HepG2 (cell line): ENCODE measurements at regions not wholly inside any gene's neighbourhood (a gene's known extent, or its start where the extent isn't known, plus 50 kb on each side); places are given as distances from the start of the nearest gene placed in this dataset.

ENCODE experiments used
- ATAC-seq: fragments of 200-7000 bp; cut with Tn5 transposase; 3 replicates; pipeline ENCODE4 v1.9.1; 2020; ENCODE audit warnings: mild to moderate bottlenecking, moderate library complexity
- BruUV-seq: library from RNA; stranded (reverse); fragments of 400-500 nt; replicated peaks from 2 replicates; lab custom pipeline; 2021; lab: Mats Ljungman, UMichigan
- CTCF ChIA-PET: fragments of 300-600 bp; formaldehyde crosslinking; extraction: SDS; loops from one replicate; lab custom pipeline; 2021; ENCODE audit warnings: low total read pairs, inconsistent platforms, low intra/inter-chr PET ratio; lab: Yijun Ruan, JAX
- POLR2A ChIA-PET: fragments of 350-600 bp; sonication (Branson Sonifier 250); formaldehyde crosslinking; loops from one replicate; lab custom pipeline; 2020; ENCODE audit warnings: antibody characterized with exemption, inconsistent platforms; lab: Yijun Ruan, JAX
- DNase-seq: peaks from one replicate; pipeline ENCODE4 v3.0.0-alpha.2; 2015; ENCODE audit warnings: low spot score
- FAIRE-seq: peaks from 3 replicates; lab custom pipeline; 2011; peaks lifted over from hg19 to GRCh38; lab: Jason Lieb, UNC
- H2AFZ ChIP-seq: one replicate; pipeline ENCODE4 v1.6.1; 2011; ENCODE audit warnings: low read length, inconsistent platforms
- H3K27ac ChIP-seq: fragments of 300-600 bp; 3 replicates; pipeline ENCODE4 v1.8.0; 2011; ENCODE audit warnings: mixed run types, mild to moderate bottlenecking, mixed read lengths, low read length, inconsistent platforms; ENCODE audit not compliant: insufficient read depth; ENCODE audit errors: extremely low read length
- H3K27me3 ChIP-seq, 2 experiments: fragments of 200-600 bp in 1 of 2; 2 replicates in 1 of 2; 3 replicates in 1 of 2; pipeline versions ENCODE4 v1.6.0 to v1.8.0; 2011; ENCODE audit warnings: low read length in 2 of 2, mild to moderate bottlenecking in 2 of 2, moderate library complexity in 2 of 2, inconsistent platforms in 1 of 2; ENCODE audit not compliant: insufficient read depth in 2 of 2, control insufficient read depth in 1 of 2
- H3K36me3 ChIP-seq, 2 experiments: fragments of 200-600 bp in 1 of 2; replicated peaks in 1 of 2; 2 replicates in 1 of 2; 3 replicates in 1 of 2; pipeline versions ENCODE4 v1.5.1 to v1.8.0; 2011; ENCODE audit warnings: low read length in 2 of 2, inconsistent platforms in 1 of 2; ENCODE audit not compliant: insufficient read depth in 2 of 2, control insufficient read depth in 1 of 2
- H3K4me1 ChIP-seq: 2 replicates; pipeline ENCODE4 v1.5.1; 2012; ENCODE audit warnings: low read length, inconsistent platforms; ENCODE audit not compliant: insufficient read depth
- H3K4me2 ChIP-seq: 2 replicates; pipeline ENCODE4 v1.6.0; 2011; ENCODE audit warnings: low read depth, low read length, inconsistent platforms
- H3K4me3 ChIP-seq, 3 experiments: fragments of 200-600 bp in 1 of 3; sonication (generic), shearing (Covaris generic) in 1 of 3; replicated peaks in 1 of 3; 2 replicates each; pipeline ENCODE4 v1.5.1; 2011 to 2016; ENCODE audit warnings: low read length in 3 of 3, inconsistent platforms in 2 of 3, low read depth in 2 of 3, mild to moderate bottlenecking in 2 of 3, control low read depth in 1 of 3, mixed read lengths in 1 of 3; ENCODE audit not compliant: insufficient read depth in 1 of 3
- H3K79me2 ChIP-seq: one replicate; pipeline ENCODE4 v1.6.1; 2011; ENCODE audit warnings: low read length, inconsistent platforms; ENCODE audit not compliant: insufficient read depth
- H3K9ac ChIP-seq: 2 replicates; pipeline ENCODE4 v1.6.0; 2011; ENCODE audit warnings: mild to moderate bottlenecking, low read depth, low read length, inconsistent platforms; ENCODE audit not compliant: insufficient read depth
- H3K9me3 ChIP-seq: 2 replicates; pipeline ENCODE4 v1.5.1; 2012; ENCODE audit warnings: mild to moderate bottlenecking, low read length
- H4K20me1 ChIP-seq: 2 replicates; pipeline ENCODE4 v1.6.0; 2011; ENCODE audit warnings: inconsistent platforms, mild to moderate bottlenecking, low read length, moderate library complexity; ENCODE audit not compliant: insufficient read depth
- AKAP8 ChIP-seq: sonication (generic); formaldehyde crosslinking; IDR thresholded peaks from 2 replicates; pipeline ENCODE4 v1.5.1; 2020; ENCODE audit warnings: mild to moderate bottlenecking, missing genetic modification reagents
- ARHGAP35 ChIP-seq: sonication (generic); formaldehyde crosslinking; IDR thresholded peaks from 2 replicates; pipeline ENCODE4 v1.9.0; 2022; ENCODE audit warnings: mild to moderate bottlenecking, inconsistent platforms, moderate library complexity, missing genetic modification reagents, borderline replicate concordance
- EEA1 ChIP-seq: sonication (generic); formaldehyde crosslinking; IDR thresholded peaks from 2 replicates; pipeline ENCODE4 v1.5.1; 2020; ENCODE audit warnings: mild to moderate bottlenecking, missing genetic modification reagents, borderline replicate concordance
- JUND ChIP-seq: sonication (generic); formaldehyde crosslinking; IDR thresholded peaks from 2 replicates; pipeline ENCODE4 v1.8.0; 2022; ENCODE audit warnings: mild to moderate bottlenecking, missing genetic modification reagents
- ZBTB1 ChIP-seq: sonication (generic); formaldehyde crosslinking; IDR thresholded peaks from 2 replicates; pipeline ENCODE4 v1.4.0; 2020; ENCODE audit warnings: missing genetic modification reagents, borderline replicate concordance
- ZFP91 ChIP-seq: sonication (generic); formaldehyde crosslinking; IDR thresholded peaks from 2 replicates; pipeline ENCODE4 v1.9.0; 2022; ENCODE audit warnings: missing genetic modification reagents, mild to moderate bottlenecking, borderline replicate concordance
- ZNF33B ChIP-seq: sonication (generic); formaldehyde crosslinking; IDR thresholded peaks from 2 replicates; pipeline ENCODE4 v1.5.1; 2020; ENCODE audit warnings: mild to moderate bottlenecking, missing genetic modification reagents
- ZNF776 ChIP-seq: sonication (generic); formaldehyde crosslinking; IDR thresholded peaks from 2 replicates; pipeline ENCODE4 v1.4.0; 2020; ENCODE audit warnings: mild to moderate bottlenecking, missing genetic modification reagents
- WGBS: methylation state at CpG from one replicate; pipeline ENCODE4 v1.1.6; 2017; ENCODE audit warnings: low lambda C conversion rate; 5-methylcytosine and 5-hydroxymethylcytosine counted together
- in situ Hi-C: cut with HindIII; loops from 2 replicates; pipeline ENCODE4 v1.10.0; 2017; ENCODE audit warnings: low pct_unique_long_range_greater_than_20kb; ENCODE audit not compliant: extremely low pct_ligation_motif_present
- intact Hi-C: fragments of 100-400 bp; cut with micrococcal nuclease; formaldehyde crosslinking; loops from one replicate; pipeline ENCODE4 v1.10.0; 2022; ENCODE audit not compliant: unreplicated experiment
- TF ChIP-seq, protein P1 (sequence below): sonication (generic); formaldehyde crosslinking; IDR thresholded peaks from 2 replicates; pipeline ENCODE4 v1.5.1; 2020; ENCODE audit warnings: missing genetic modification reagents, mild to moderate bottlenecking, borderline replicate concordance
- TF ChIP-seq, protein P2 (sequence below): sonication (generic); formaldehyde crosslinking; IDR thresholded peaks from 2 replicates; pipeline ENCODE4 v1.4.0; 2020; ENCODE audit warnings: missing genetic modification reagents, borderline replicate concordance
- TF ChIP-seq, protein P3 (sequence below): sonication (generic); formaldehyde crosslinking; IDR thresholded peaks from 2 replicates; pipeline ENCODE4 v1.4.0; 2020; ENCODE audit warnings: mild to moderate bottlenecking, missing genetic modification reagents

DNA sequence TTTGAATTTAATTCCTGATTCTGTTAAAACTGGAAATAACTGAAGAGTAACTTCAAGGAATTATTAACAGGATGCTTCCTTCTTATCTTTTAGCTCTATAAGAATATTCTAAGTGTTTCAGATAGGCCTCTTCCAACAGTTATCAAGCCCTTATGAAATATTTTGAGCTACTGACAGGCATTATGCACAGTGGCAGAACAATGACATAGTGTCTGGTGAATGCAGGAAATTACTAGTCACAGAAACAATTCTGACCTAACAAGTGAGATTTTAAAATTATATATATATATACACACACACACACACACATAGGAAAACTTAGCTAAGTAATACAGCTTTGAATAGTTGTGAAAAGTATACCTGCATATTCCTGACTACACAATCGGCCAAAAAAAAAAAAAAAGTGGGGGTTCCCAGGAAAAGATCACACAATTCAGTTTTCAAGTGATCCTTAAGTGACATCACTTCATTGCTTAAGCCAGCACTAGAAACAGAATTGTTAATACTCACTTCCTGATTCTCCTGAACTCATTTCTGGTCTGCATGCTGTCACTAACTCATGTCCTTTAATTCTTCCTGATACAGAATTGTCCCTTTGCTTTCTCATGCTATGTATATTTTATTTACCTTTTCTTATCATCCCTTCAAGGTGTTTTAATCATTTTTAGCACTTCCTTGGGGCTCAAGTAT lies 77.3 kb downstream of the SLC25A46 start:
- no peak overlapping the region for H2AFZ ChIP-seq
- H3K9me3 ChIP-seq = no peaks in the 10 kb centered on the region
- H3K27me3 ChIP-seq = no peaks in the 10 kb centered on the region
- no TSS peak for BruUV-seq
- ATAC-seq (no peak), FAIRE-seq (no peak), DNase-seq (no peak)
- ChIA-PET POLR2A (no interaction called here), CTCF (no interaction called here)
- H4K20me1 ChIP-seq = no peaks in the 10 kb centered on the region
- 0% methylated on average over 1 of the region's 1 CpG for WGBS
- no peaks in the 10 kb centered on the region for H3K36me3 ChIP-seq
- in situ Hi-C loops = no loop called here
- H3K4me3 ChIP-seq = no peak overlapping the region
- H3K27ac ChIP-seq = no peak overlapping the region
- no peaks in the 10 kb centered on the region for H3K4me1 ChIP-seq
- TF ChIP-seq, protein P1, sequence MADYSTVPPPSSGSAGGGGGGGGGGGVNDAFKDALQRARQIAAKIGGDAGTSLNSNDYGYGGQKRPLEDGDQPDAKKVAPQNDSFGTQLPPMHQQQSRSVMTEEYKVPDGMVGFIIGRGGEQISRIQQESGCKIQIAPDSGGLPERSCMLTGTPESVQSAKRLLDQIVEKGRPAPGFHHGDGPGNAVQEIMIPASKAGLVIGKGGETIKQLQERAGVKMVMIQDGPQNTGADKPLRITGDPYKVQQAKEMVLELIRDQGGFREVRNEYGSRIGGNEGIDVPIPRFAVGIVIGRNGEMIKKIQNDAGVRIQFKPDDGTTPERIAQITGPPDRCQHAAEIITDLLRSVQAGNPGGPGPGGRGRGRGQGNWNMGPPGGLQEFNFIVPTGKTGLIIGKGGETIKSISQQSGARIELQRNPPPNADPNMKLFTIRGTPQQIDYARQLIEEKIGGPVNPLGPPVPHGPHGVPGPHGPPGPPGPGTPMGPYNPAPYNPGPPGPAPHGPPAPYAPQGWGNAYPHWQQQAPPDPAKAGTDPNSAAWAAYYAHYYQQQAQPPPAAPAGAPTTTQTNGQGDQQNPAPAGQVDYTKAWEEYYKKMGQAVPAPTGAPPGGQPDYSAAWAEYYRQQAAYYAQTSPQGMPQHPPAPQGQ (CRISPR knock-in tag) = no peak
- TF ChIP-seq ZBTB1 (CRISPR knock-in tag) (no peak), ARHGAP35 (no peak), JUND (no peak), ZNF33B (no peak), ZFP91 (no peak), ZNF776 (no peak), EEA1 (no peak), AKAP8 (no peak)
- TF ChIP-seq, protein P2, sequence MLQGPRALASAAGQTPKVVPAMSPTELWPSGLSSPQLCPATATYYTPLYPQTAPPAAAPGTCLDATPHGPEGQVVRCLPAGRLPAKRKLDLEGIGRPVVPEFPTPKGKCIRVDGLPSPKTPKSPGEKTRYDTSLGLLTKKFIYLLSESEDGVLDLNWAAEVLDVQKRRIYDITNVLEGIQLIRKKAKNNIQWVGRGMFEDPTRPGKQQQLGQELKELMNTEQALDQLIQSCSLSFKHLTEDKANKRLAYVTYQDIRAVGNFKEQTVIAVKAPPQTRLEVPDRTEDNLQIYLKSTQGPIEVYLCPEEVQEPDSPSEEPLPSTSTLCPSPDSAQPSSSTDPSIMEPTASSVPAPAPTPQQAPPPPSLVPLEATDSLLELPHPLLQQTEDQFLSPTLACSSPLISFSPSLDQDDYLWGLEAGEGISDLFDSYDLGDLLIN (CRISPR knock-in tag) = no peak
- TF ChIP-seq, protein P3, sequence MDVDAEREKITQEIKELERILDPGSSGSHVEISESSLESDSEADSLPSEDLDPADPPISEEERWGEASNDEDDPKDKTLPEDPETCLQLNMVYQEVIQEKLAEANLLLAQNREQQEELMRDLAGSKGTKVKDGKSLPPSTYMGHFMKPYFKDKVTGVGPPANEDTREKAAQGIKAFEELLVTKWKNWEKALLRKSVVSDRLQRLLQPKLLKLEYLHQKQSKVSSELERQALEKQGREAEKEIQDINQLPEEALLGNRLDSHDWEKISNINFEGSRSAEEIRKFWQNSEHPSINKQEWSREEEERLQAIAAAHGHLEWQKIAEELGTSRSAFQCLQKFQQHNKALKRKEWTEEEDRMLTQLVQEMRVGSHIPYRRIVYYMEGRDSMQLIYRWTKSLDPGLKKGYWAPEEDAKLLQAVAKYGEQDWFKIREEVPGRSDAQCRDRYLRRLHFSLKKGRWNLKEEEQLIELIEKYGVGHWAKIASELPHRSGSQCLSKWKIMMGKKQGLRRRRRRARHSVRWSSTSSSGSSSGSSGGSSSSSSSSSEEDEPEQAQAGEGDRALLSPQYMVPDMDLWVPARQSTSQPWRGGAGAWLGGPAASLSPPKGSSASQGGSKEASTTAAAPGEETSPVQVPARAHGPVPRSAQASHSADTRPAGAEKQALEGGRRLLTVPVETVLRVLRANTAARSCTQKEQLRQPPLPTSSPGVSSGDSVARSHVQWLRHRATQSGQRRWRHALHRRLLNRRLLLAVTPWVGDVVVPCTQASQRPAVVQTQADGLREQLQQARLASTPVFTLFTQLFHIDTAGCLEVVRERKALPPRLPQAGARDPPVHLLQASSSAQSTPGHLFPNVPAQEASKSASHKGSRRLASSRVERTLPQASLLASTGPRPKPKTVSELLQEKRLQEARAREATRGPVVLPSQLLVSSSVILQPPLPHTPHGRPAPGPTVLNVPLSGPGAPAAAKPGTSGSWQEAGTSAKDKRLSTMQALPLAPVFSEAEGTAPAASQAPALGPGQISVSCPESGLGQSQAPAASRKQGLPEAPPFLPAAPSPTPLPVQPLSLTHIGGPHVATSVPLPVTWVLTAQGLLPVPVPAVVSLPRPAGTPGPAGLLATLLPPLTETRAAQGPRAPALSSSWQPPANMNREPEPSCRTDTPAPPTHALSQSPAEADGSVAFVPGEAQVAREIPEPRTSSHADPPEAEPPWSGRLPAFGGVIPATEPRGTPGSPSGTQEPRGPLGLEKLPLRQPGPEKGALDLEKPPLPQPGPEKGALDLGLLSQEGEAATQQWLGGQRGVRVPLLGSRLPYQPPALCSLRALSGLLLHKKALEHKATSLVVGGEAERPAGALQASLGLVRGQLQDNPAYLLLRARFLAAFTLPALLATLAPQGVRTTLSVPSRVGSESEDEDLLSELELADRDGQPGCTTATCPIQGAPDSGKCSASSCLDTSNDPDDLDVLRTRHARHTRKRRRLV (CRISPR knock-in tag) = no peak
- H3K9ac ChIP-seq = no peak overlapping the region
- intact Hi-C loops = no loop called here
- no peaks in the 10 kb centered on the region for H3K79me2 ChIP-seq
- H3K4me2 ChIP-seq = no peak overlapping the region
